GM12873 (cell line): ENCODE measurements at regions not wholly inside any gene's neighbourhood (a gene's known extent, or its start where the extent isn't known, plus 50 kb on each side); places are given as distances from the start of the nearest gene placed in this dataset.

Experiments
- CTCF ChIP-seq: IDR thresholded peaks from 2 replicates; pipeline ENCODE4 v1.5.1; 2012; ENCODE audit warnings: low read depth, mild to moderate bottlenecking, moderate library complexity, low read length, control low read depth; ENCODE audit not compliant: insufficient read depth; ENCODE audit errors: missing control alignments

- no peak for TF ChIP-seq CTCF
Measured at GRCh38 chr13:95451656-95452055, 100.9 kb upstream of the CLDN10 start.

- TF ChIP-seq CTCF: no peak
Measured at GRCh38 chr13:95452375-95452774, 100.1 kb upstream of the CLDN10 start.

- no peak for TF ChIP-seq CTCF
Measured at GRCh38 chr13:95455782-95456181, 96.7 kb upstream of the CLDN10 start.

DNA sequence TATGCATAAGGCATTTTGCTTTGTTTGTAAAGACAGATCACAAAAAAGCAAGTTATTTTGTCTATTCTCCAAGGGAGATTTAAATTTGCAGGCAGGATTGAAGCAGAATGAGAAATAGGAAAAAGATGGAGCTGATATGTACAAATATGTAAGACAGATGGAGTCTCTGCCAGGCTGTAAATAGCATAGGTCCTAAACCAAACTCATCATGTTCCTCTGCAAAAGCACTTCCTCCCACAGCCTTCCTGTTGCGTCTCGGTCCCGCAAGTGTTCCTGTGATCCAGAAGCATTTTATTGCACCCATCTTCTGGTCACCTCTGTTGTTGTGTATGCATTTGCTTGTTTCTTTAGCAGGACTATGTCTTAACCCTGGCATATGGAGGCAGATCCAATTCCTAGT, 95.7 kb upstream of the CLDN10 start:
- no peak for TF ChIP-seq CTCF

GRCh38 chr13:95457294-95457693, 95.2 kb upstream of the CLDN10 start:
- TF ChIP-seq CTCF: no peak

GRCh38 chr13:95462801-95463200, 89.7 kb upstream of the CLDN10 start:
- no peak for TF ChIP-seq CTCF

DNA sequence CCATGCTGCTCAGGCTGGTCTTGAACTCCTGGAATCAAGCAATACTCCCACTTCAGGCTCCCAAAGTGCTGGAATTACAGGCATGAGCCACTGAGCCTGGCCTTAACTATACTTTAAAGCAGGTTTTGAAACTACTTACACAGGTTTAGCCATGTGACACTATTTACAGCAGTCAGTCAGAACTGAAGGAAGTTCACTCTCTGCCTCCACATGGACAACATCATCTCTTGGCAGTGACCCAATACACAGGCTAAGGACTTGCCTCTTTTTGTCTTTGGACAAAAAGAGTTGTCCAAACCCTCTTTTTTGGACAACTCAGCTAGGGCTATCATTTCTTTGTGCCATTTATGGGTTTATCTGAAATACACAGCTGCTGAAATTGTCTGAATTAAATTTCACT, 89.0 kb upstream of the CLDN10 start:
- TF ChIP-seq CTCF: no peak
